Gastrocnemius medialis (tissue), 4 donors: ENCODE measurements at regions not wholly inside any gene's neighbourhood (a gene's known extent, or its start where the extent isn't known, plus 50 kb on each side); places are given as distances from the start of the nearest gene placed in this dataset.
A peak's percentile ranks its signal among the peaks of the same experiment; 100 is the strongest.

Source experiments
- POLR2A ChIP-seq, 2 donors: fragments of 450-650 bp; IDR thresholded peaks; one replicate each; pipeline ENCODE4 v1.6.1; 2017; ENCODE audit warnings: antibody characterized with exemption in 2 of 2, mild to moderate bottlenecking in 2 of 2, moderate library complexity in 2 of 2
- TF ChIP-seq, protein P1 (sequence below), 5 experiments: fragments of 450-650 bp in 3 of 5; fragments of 200-600 bp in 2 of 5; sonication (generic) in 2 of 5; IDR thresholded peaks in 4 of 5; conservative IDR thresholded peaks in 1 of 5; 1 replicate in 4 of 5; 2 replicates in 1 of 5; pipeline ENCODE4 v1.5.1; 2016 to 2019; ENCODE audit warnings: antibody characterized with exemption in 5 of 5, mild to moderate bottlenecking in 3 of 5, moderate library complexity in 3 of 5

GRCh38 chr1:55868026-55868425, 652.9 kb upstream of the USP24 start:
- TF ChIP-seq POLR2A (IDR thresholded peaks at IDR 0.05), result no peak
- TF ChIP-seq, protein P1, sequence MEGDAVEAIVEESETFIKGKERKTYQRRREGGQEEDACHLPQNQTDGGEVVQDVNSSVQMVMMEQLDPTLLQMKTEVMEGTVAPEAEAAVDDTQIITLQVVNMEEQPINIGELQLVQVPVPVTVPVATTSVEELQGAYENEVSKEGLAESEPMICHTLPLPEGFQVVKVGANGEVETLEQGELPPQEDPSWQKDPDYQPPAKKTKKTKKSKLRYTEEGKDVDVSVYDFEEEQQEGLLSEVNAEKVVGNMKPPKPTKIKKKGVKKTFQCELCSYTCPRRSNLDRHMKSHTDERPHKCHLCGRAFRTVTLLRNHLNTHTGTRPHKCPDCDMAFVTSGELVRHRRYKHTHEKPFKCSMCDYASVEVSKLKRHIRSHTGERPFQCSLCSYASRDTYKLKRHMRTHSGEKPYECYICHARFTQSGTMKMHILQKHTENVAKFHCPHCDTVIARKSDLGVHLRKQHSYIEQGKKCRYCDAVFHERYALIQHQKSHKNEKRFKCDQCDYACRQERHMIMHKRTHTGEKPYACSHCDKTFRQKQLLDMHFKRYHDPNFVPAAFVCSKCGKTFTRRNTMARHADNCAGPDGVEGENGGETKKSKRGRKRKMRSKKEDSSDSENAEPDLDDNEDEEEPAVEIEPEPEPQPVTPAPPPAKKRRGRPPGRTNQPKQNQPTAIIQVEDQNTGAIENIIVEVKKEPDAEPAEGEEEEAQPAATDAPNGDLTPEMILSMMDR (IDR thresholded peaks at IDR 0.05 in 4 of 5, conservative IDR thresholded peaks at IDR 0.05 in 1 of 5), result peak in 1 of 5 experiments; percentile 16
